NOMO-1 (cell line): ENCODE measurements at regions not wholly inside any gene's neighbourhood (a gene's known extent, or its start where the extent isn't known, plus 50 kb on each side); places are given as distances from the start of the nearest gene placed in this dataset.
A peak's percentile ranks its signal among the peaks of the same experiment; 100 is the strongest.

Experiments
- DNase-seq, 2 experiments: peaks; one replicate each; lab custom pipeline; 2025; ENCODE audit not compliant: unreplicated experiment in 2 of 2; lab: John Stamatoyannopoulos, UW

DNA sequence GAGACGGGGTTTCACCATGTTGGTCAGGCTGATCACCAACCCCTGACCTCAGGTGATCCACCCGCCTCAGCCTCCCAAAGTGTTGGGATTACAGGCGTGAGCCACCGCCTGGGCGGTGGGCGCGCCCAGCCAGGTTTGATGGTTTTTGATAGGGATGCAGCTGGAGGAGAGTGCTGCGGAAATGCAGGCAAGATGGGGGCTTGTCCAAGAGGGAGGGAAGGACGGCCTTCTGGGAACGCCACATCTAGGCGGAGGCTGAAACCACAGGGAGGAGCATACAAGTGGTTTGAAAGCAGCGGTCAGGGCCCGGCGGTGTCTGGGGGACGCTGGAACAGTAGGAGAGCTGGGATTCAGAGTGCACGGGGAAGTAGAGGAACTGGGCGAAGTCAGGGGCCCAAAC lies 134.6 kb downstream of the VRK1 start:
- DNase-seq = no peak

DNA sequence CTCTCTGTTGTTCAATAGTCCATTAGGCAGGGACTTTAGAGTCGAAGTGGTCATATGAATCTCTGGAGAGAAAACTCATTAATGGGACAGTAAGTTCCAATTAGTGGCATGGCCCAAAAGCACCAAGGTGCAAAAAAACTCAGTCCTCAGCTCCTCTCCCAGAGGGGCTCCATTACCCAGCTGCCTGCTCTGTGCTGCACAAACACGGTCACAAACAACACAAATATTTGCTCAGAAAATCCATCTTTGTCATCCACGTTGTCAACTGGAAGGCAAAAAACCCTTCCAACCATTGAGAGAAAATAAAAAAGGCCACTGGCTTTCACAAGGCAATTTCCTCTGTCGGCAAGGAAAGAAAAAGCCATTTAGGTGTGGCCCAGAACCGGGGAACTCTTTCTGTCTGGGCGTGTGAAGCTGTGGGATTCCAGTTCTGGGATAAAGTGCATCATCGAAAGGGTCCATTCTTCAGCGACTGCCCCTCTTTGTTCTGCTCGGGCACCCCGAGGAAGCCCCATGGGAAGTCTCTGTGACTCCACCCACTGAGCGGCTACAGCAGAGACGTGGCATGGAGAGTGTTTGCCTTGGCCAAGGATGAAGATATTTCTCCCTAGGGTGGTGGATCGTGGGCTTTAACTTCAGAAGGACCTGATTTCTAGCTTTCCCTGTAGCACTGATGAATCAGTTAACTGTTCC lies 137.6 kb downstream of the VRK1 start:
- DNase-seq = no peak

DNA sequence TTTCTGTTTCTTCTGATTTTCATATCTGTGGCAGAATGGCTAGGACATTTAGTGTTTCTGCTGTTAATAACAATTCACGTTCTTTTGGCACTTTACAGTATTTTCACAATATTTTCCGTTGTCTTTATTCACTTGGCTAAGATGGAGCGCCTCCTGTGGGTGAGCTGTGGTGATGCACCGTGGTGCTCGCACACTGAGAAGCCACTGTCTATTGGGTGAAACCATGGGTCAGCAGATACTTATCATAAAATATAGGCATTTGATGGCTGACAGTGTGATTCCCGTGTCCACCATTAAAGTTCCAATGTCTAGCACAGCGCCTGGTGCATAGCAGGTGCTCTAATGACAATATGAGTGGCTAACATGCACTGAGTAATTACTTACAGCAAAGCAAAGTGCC lies 141.8 kb downstream of the VRK1 start:
- DNase-seq = no peak

DNA sequence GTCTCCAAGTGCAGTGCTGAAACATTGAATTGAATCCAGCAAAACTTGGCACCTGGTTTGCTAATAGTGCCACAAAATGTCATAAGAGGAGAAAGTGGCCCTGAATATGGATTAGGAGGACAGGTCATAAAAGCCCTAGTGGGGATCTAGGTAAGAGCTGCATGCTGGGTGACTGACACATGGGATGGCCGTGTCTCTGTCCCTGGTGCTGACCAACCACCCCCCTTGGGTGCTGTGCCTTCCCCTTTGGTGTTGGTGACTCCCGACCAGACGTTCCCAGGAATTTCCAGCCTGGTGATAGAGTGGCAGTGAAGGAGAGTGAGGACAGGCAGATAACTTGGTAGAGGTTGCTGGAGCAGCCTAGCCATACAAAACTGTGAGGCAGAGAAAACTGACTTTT lies 142.8 kb downstream of the VRK1 start:
- no peak for DNase-seq

DNA sequence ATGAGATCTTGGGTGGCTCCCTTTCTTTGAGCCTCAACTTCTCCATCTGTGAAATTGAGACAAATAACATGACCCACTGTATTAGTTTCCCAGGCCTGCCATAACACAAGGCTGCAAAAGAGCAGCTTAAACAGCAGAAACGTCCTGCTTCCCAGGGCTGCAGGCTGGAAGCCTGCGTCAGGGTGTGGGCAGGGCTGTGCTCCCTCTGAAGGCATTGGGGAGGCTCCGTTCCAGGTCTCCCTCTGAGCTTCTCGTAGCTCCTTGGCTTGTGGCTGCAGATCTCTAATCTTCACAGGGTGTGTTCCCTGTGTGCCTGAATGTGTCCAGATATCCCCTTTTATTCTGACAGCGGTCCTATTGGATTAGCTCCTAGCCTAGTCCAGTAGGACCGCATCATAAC lies 147.1 kb downstream of the VRK1 start:
- no peak for DNase-seq

DNA sequence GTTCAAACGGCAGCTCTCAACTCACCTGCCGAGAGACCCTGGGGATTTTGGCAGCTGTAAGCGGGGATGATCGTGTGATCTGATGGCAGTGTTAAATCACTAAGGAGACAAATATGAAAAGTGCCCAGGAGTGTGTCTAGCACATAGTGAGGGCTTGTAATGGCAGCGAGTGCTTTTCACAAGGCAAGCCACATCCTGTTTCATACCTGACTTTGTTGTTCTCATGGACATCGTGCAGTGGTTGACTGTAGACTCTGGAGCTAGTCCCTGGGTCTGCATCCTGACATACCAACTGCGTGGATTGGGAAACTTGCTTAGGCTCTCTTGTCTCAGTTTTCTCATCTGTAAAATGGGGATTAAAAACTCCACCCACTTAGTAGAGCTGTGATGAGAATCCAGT lies 148.5 kb downstream of the VRK1 start:
- no peak for DNase-seq

DNA sequence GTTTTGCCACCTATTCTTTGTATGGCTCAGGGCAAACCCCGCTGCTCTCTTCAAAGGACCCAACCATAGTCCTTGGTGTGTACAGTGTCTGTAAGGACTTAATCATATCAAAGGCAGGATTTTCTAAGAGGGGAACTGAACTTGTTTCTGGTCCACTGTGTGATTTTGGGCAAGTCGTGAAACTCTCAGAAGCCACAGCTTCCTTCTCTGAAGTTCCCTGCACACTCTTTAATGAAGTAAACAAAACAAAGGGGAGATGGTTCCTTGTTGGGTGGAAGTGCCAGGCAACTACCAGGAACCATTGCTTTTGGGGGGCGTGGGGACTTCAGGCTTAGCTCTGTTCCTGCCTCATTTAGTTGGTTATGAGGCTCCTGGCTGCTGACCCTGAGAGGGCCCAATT lies 152.4 kb downstream of the VRK1 start:
- peak; percentile 29 to 65 for DNase-seq

DNA sequence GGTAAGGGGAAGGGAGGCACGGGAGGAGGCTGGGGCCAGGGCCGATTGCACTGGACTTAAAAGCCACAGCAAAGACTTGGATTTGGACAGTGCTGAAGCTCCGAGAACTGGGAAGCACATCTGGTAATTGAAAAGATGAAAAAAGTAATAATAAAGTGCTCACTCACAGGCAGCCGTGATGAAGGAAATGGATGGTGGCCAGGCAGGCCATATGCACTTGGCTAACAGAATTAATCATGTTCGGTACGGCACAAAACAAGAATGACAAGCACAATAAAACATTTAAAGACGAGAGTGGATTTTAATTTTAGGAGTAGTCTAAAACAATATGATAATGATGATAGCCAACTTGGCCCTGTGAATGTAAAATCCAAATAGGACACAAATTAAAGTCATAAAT lies 154.3 kb downstream of the VRK1 start:
- DNase-seq = no peak

DNA sequence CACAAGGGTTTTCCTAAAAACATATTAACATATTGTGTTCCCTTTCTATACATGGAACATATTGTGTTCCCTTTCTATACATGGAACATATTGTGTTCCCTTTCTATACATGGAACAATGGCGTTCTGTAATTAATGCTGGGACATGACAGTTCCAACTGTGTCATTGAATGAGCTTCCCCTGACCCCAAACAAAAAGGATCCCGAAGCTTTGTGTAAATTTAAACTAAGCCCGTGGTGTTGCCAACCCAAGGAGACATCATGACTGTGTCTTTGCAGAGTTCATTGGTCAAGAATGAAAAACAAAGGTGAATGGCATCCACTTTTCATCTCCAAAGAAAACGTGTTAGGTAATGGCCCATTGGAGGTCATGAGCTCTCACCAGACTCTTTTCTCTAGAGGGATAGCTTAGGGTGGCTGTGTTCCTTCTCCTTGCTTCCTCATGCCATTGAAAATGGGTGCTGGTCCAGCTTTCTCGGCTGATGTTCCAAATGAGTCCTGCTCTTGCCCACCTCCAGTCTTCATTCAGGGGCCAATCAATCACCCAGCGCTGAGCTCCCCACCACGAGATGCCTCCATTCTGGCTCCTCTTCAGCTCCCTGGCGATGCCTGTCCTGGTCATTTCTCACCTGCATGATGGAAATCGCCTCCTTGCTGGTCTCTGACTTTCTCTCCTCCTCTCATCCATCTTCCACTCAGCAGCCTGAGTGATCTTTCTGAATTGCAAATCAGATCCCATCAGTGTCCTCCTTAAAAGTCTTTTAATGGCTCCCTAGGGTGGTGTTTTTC lies 156.1 kb downstream of the VRK1 start:
- no peak for DNase-seq

DNA sequence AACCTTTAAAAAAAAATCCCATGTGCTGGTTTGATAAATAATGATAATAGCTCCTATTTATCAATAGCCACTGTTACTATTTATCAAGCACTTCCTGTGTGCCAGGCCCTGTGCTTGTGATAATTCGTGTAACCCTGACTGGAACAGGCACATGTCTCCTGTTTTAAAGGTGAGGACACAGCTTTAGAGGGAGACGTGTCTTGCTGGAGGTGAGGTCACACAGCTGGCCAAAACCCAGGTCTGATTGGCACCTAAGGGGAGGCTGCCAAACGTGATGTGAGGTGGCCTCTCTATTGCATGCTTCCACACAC lies 156.6 kb downstream of the VRK1 start:
- no peak for DNase-seq

DNA sequence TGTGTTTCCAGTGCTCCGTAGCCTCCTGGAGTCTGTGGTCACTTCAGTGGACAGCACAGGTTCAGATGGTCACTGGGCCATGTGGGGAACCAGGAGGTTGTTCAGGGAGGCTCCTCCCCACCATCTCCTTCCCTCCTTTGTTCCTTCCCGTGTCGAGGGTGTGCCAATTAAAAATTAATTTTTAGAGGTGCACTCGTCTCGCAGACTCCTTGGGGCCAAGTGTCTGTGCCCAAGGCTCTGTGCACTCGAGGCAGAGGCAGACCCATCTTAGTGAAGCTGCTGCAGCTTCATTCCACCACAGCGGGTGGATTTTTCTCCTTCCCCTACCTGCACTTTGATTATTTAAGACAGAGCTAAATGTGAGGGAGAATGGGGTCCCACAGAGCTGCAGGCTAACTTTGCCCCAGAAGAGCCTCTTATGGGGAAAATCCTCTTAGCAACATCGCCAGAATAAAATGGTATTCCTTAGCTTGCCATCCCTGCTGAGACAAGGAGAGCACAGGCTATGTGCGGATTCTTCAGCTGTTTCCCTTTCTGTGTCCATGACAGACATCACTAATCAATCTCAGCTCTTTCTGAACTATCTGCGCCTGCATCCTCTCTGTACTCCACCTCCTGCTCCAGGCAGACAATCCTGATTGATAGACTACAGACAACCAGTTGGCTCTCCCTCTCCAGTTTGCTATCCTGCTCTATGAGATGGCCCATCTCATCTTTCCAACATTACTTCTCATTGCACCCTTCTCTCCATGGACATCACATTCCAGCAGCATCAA lies 159.5 kb downstream of the VRK1 start:
- DNase-seq = no peak

DNA sequence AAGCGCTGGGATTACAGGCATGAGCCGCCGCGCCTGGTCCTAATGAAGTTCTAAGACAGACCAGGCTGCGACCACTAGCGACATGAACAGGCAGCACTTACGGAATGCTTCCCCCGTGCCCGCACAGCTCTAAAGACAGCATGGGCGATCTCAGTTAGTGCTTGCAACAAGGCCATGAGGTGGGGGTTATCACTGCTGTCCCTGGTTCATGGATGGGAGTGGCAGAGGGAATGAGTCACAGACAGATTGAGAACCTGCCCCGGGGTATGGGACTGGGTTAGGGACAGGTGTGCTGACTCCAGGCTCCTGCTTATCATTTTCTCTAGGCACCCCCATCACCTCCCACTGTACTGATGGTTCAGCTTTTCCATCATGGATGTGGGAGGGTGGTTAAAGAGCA lies 160.9 kb downstream of the VRK1 start:
- no peak for DNase-seq

DNA sequence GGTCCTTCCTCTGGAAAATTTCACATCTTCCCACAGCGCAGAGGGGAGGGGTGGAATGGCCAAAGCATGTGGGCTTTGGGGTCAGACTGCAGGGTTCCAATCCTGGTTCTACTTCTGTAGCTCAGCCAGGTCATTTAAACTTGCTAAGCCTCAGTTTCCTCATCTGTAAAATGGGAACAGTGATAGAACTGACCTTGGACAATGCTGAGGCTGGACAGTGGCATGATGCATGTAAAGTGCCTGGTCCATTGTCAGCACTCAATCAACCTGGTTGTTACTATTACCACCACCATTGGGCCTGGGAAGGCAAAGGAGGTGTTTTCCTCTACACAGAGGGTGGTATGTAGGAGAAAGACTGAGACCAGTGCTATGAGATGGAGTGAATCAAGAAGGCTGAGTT lies 162.8 kb downstream of the VRK1 start:
- no peak for DNase-seq

DNA sequence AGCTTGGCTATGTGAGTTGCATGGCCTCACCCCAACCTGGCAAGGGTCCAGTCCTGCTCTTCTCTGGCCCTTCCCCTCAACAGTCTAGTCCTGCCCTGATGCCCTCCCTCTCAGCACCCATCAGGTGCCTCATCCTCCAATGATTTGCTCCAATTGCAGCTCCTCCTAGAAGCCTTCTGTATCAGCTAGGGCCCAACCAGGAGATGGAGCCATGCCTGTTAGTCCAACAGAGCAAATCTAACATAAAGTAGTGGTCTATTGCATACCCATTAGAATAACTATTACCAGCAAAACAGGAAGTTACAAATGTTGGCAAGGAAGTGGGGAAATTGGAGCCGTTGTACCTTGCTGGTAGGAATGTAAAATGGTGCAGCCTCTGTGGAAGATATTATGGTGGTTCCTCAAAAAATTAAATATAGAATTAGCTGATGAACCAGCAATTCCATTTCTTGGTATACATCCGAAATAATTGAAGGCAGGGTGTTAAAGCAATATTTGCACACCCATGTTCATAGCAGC lies 163.5 kb downstream of the VRK1 start:
- peak; percentile 38 to 51 for DNase-seq

DNA sequence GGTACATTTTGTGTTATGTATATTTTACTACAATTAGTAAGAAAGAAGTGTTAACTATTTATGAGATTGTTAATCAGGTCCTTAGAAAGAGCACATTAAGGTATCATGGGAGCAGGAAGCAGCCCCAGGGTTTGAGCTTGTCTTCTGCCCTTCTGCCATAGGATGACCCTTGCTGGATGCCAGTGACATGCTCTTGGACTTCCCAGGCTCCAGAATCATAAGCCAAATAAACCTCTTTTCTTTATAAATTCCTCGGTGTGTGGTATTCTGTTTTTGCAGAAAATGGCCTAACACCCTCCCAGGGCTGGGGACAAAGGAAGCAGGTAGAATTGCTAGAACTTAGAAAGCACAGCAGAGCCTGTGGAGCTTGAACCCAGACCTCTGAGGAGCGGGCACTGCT lies 164.7 kb downstream of the VRK1 start:
- DNase-seq = no peak

DNA sequence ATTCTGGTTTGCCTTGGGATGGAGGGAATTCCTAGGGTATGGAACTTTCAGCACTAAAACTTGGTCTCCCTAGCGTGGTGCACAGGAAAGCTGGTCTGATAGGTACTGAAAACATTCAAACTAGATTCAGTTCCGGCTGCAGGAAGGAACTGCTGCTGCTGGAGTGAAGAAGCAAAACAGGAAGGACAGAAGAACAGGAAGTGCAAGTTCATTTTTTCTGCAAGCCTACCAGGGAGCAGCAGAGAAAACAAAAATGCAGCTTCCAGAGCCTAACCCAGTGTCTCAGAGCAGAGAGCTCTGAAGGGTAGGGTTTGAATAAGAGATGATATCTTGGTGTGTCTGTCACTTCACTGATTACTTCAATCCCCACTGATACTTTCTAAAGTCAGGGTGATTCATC lies 165.2 kb downstream of the VRK1 start:
- DNase-seq = peak; percentile 54 to 66

DNA sequence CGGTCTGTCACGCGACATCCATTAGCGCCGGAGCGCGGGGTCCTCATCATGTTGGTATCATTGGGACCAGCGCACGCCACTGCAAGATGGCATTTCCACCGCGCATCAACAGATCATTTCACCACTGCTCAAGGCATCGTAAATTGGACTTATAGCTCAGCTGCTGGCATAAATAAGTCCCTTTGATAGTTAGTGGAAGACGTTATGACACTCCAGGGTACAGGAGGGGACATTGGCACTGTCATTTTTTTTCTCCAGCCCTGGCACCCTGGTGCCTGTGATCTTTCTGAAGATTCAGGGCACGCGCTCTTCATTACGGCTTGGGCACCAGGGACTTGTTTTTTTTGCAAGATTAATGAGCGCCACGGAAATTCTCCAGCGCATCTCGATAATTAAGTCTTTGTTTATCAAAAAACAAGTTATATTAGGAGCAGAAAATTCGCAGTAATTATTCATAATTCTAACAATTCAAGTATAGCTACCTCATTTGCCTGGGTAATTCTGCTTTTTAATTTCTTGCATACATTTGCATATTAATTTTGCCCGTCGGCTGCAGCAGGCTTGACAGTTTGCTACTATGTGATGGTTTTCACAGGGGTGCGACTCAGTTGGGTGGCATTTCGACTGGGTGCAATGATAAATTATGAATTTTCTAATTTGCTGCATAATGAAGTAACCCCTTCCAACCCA lies 167.7 kb downstream of the VRK1 start:
- DNase-seq = no peak

DNA sequence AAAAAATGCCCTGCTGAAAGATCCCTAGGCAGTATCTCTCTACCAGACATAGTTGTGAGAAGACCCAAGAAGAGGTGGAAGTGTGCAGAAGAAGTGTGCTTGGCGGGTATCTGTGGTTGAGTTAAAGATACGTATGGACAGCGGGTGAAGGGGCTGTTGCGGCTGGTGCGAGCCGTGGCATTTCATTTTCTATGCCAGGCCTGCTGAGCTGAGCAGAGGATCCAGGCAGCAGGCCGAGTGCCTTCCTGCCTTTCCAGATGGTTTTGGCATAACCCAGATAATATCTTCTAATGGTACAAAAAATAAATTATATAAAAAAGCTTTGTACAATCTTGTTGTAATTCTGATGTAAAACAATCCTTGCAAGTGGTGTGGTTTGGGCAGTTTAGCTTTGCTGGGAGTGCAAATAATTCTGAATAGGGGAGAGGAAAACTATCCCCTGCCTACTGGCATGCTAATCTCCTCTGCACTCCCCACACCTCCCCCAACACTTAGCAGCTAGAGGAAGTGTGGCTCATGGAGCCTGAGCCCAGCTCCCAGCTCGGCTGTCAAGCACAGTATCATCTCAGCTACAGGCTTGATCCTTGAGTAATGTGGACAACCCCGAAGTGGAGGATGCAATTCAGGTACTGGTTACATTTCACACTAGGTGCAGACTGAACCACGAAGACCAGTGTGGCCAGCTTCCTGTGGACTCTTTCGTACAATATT lies 168.9 kb downstream of the VRK1 start:
- DNase-seq = no peak

DNA sequence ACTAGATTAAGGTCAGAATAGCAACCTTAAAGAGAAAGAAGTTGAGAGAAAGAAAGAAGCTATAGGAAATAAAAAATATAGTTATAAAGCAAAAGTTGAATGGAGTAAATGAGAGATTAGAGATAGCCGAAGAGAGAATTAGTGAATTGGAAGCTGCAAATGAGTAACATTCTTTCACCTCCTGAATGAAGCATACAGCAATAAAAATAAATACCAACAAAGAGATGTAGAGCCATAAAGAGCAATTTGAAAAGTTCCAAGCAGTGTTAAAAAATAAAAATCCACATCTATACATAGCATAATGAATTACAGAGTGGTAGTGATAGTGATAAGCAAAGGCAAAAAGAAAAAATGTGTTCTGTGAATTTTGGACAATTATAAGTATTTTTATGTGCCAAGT lies 177.9 kb downstream of the VRK1 start:
- DNase-seq = no peak

DNA sequence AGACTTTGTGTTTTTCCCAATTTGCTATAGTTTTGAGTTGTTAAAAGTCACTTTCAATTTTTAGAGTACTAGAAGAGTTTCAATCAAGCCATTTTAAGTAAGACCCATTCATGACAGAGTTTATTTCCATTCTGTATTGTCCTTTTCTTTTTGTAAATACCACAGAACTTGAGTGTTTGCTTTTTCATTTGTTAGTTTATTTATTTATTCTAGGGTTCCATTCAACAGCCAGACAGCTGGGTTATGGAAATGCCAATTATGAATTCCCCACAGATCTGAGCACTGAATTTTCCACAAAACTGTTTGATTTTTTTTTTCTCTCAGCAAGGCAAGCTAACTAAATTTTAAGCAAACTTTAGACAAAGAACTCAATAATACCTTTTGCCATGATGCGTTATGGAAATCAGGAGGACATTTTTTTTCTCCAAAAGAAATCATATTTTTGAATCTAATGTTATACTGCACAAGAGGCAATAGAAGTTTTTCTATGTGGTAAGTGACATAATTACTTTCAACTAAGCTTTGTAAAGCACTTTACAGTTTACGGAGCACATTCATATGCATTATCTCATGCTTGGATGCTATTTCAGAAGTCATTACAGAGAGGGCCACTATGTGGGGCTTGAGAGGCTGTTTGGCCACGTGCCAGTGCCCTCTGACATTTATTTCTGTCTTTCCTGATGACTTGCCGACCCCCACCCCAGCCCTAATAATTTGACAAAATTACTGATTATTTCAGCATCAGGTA lies 181.5 kb downstream of the VRK1 start:
- DNase-seq = no peak
